ENCODE measurements at regions not wholly inside any gene's neighbourhood (a gene's known extent, or its start where the extent isn't known, plus 50 kb on each side); places are given as distances from the start of the nearest gene placed in this dataset.

DNA sequence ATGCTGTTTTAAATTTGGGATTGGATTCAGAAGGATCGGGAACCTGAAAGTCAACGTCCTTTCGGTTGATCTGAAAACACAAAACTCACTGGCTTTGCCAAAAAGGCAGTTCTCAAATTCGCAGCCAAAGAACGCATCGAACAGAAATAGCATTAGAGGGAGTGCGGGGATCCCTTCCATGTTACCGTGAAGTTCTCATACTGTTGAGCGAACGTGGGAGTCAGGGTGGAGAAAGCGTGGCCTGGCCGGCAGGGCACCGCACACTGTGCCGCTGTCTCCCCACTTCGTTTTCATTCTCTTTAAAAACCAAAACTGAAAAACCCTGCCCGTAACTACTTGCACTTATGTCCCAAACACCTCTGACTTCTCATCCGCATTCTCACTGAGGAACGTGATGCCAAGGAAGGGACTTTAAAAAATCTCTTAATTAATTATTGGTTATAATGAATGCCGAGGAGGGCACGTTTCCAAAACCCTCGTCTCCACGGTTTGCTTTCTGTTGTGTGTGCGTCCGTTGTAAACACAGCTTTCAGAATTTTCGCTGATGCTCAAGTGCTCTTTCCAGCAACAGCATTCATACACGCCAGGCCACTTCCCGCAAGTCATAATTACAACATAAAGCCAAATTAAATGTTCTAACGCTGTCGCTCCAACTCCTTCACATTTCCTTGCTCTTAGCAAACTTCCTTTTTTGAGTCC lies 60.9 kb upstream of the TWIST2 start:
- H3K9me3 ChIP-seq (ENCODE audit: insufficient read depth, low read length), result no peaks in the 10 kb centered on the region
- no peaks in the 10 kb centered on the region for H3K36me3 ChIP-seq (ENCODE audit: low read length)
- TF ChIP-seq EZH2phosphoT487 (conservative IDR thresholded peaks at IDR 0.05; ENCODE audit: low read length), result no peak
- TF ChIP-seq, protein P1, sequence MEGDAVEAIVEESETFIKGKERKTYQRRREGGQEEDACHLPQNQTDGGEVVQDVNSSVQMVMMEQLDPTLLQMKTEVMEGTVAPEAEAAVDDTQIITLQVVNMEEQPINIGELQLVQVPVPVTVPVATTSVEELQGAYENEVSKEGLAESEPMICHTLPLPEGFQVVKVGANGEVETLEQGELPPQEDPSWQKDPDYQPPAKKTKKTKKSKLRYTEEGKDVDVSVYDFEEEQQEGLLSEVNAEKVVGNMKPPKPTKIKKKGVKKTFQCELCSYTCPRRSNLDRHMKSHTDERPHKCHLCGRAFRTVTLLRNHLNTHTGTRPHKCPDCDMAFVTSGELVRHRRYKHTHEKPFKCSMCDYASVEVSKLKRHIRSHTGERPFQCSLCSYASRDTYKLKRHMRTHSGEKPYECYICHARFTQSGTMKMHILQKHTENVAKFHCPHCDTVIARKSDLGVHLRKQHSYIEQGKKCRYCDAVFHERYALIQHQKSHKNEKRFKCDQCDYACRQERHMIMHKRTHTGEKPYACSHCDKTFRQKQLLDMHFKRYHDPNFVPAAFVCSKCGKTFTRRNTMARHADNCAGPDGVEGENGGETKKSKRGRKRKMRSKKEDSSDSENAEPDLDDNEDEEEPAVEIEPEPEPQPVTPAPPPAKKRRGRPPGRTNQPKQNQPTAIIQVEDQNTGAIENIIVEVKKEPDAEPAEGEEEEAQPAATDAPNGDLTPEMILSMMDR (IDR thresholded peaks at IDR 0.05; ENCODE audit: insufficient read depth, low read length, poor library complexity, severe bottlenecking), result no peak
- H3K27me3 ChIP-seq (ENCODE audit: low read length), result no peaks in the 10 kb centered on the region
- no peaks in the 10 kb centered on the region for H3K79me2 ChIP-seq (ENCODE audit: insufficient read depth, low read length)
- H3K9me2 ChIP-seq (replicated peaks; ENCODE audit: insufficient read depth, low read length), result no peaks in the 10 kb centered on the region
- no peak overlapping the region for H3K27ac ChIP-seq (ENCODE audit: low read depth, low read length)
- H3K4me2 ChIP-seq (ENCODE audit: low read depth, low read length, poor library complexity, severe bottlenecking), result no peak overlapping the region
- no peaks in the 10 kb centered on the region for H3F3A ChIP-seq (ENCODE audit: insufficient read depth)
- no peak overlapping the region for H3K4me3 ChIP-seq (ENCODE audit: insufficient read depth, low read length, poor library complexity, severe bottlenecking)
- no peak overlapping the region for H2AFZ ChIP-seq (ENCODE audit: low read depth, low read length, severe bottlenecking)
- no peak overlapping the region for H3K9ac ChIP-seq (ENCODE audit: low read length)
- H4K20me1 ChIP-seq (ENCODE audit: low read depth, low read length), result no peaks in the 10 kb centered on the region

DNA sequence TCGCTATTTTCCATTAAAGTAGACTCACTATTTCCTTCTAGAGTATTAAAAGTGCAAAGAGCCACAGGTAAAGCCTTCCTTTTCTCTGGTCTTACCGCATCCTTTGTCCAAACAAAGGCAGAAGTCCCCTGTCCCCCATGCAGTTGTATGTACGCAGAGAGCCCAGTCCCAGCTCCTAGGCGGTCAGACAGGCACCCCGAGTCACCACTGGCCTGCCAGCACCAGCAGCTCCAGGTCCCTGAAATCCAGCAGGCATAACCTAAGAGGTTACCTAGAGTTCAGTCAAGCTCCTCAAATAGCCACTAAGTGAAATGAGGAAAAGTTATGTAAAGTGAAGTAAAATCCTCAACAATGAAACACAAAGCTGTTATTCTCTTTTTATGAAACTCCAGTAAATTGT lies 60.4 kb upstream of the TWIST2 start:
- Histone ChIP-seq H2AFZ (ENCODE audit: low read depth, low read length, severe bottlenecking) (no peak overlapping the region), H3K9me2 (replicated peaks; ENCODE audit: insufficient read depth, low read length) (no peaks in the 10 kb centered on the region), H3K79me2 (ENCODE audit: insufficient read depth, low read length) (no peaks in the 10 kb centered on the region), H3K36me3 (ENCODE audit: low read length) (no peaks in the 10 kb centered on the region), H3K4me3 (ENCODE audit: insufficient read depth, low read length, poor library complexity, severe bottlenecking) (no peak overlapping the region), H3K9ac (ENCODE audit: low read length) (no peak overlapping the region), H3K9me3 (ENCODE audit: insufficient read depth, low read length) (no peaks in the 10 kb centered on the region), H3F3A (ENCODE audit: insufficient read depth) (no peaks in the 10 kb centered on the region), H4K20me1 (ENCODE audit: low read depth, low read length) (no peaks in the 10 kb centered on the region), H3K4me2 (ENCODE audit: low read depth, low read length, poor library complexity, severe bottlenecking) (no peak overlapping the region), H3K27ac (ENCODE audit: low read depth, low read length) (no peak overlapping the region), H3K27me3 (ENCODE audit: low read length) (no peaks in the 10 kb centered on the region)
- TF ChIP-seq EZH2phosphoT487 (conservative IDR thresholded peaks at IDR 0.05; ENCODE audit: low read length), result no peak
- TF ChIP-seq, protein P1 (IDR thresholded peaks at IDR 0.05; ENCODE audit: insufficient read depth, low read length, poor library complexity, severe bottlenecking), result no peak

- Histone ChIP-seq H3K9ac (ENCODE audit: low read length) (no peak overlapping the region), H3K79me2 (ENCODE audit: insufficient read depth, low read length) (no peaks in the 10 kb centered on the region), H2AFZ (ENCODE audit: low read depth, low read length, severe bottlenecking) (no peak overlapping the region), H3K27me3 (ENCODE audit: low read length) (no peaks in the 10 kb centered on the region), H3K9me3 (ENCODE audit: insufficient read depth, low read length) (no peaks in the 10 kb centered on the region), H3K4me2 (ENCODE audit: low read depth, low read length, poor library complexity, severe bottlenecking) (no peak overlapping the region), H3F3A (ENCODE audit: insufficient read depth) (no peaks in the 10 kb centered on the region), H3K27ac (ENCODE audit: low read depth, low read length) (no peak overlapping the region), H3K9me2 (replicated peaks; ENCODE audit: insufficient read depth, low read length) (no peaks in the 10 kb centered on the region), H3K4me3 (ENCODE audit: insufficient read depth, low read length, poor library complexity, severe bottlenecking) (no peak overlapping the region), H4K20me1 (ENCODE audit: low read depth, low read length) (no peaks in the 10 kb centered on the region), H3K36me3 (ENCODE audit: low read length) (no peaks in the 10 kb centered on the region)
- no peak for TF ChIP-seq EZH2phosphoT487 (conservative IDR thresholded peaks at IDR 0.05; ENCODE audit: low read length)
- TF ChIP-seq, protein P1 (IDR thresholded peaks at IDR 0.05; ENCODE audit: insufficient read depth, low read length, poor library complexity, severe bottlenecking), result no peak
Measured at GRCh38 chr2:238789317-238789806, 58.5 kb upstream of the TWIST2 start.
